ENCODE measurements at regions not wholly inside any gene's neighbourhood (a gene's known extent, or its start where the extent isn't known, plus 50 kb on each side); places are given as distances from the start of the nearest gene placed in this dataset.

DNA sequence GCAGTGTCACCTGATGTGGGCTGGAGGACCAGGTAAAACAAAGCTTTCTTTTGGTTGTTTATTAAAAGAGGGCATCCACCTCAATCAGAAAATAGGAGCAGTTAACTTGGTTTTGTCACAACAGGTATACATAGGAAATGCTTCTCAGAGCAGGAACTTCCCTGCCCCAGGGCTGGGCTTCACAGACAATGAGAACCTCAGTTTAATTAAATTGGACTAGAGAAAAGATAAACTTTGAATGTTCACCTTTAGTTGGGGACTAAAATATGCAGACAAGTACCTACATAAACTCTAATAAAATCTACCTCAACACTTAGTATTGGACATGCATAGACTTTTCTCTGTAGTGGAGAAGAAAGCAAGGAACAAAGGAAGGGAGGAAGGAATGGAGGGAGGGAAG, 392.0 kb downstream of the ENC1 start:
- Histone ChIP-seq H3K4me1 (ENCODE audit: control insufficient read depth, insufficient read depth, low read length) (no peaks in the 10 kb centered on the region), H3K27ac (ENCODE audit: insufficient read depth, low read depth, low read length, poor library complexity, severe bottlenecking) (no peak overlapping the region), H3K36me3 (ENCODE audit: control insufficient read depth, insufficient read depth, low read length) (no peaks in the 10 kb centered on the region), H3K4me3 (ENCODE audit: insufficient read depth, low read depth, low read length) (no peak overlapping the region), H3K27me3 (ENCODE audit: control insufficient read depth, insufficient read depth, low read length, poor library complexity, severe bottlenecking) (no peaks in the 10 kb centered on the region), H3K9me3 (ENCODE audit: control insufficient read depth, low read length) (no peaks in the 10 kb centered on the region)

- Histone ChIP-seq H3K27ac (ENCODE audit: insufficient read depth, low read depth, low read length, poor library complexity, severe bottlenecking) (no peak overlapping the region), H3K27me3 (ENCODE audit: control insufficient read depth, insufficient read depth, low read length, poor library complexity, severe bottlenecking) (no peaks in the 10 kb centered on the region)
- WGBS, 2 experiments, result 92 to 93% methylated on average over 3 of the region's 3 CpGs
Measured at GRCh38 chr5:74244406-74244805, 396.1 kb downstream of the ENC1 start.

DNA sequence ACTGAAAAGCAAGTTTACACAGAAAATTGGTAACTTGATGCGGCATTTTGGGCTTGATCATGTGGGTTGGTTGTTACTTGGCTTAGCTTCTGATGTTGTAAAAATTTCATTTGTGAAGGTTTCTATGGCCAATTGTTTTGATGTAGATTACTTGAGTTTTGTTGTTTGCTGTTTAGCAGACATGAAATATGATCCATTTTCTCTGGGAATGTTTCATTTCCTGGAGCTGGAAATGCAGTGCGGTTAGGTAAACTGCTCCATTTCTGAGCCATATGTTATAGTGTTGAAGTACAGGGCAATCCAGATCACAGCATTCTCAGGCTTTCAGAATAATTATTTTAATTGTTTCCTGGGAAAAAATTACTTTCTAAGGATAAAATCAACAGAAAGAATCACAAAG, 396.9 kb downstream of the ENC1 start:
- Histone ChIP-seq H3K4me1 (ENCODE audit: control insufficient read depth, insufficient read depth, low read length) (no peaks in the 10 kb centered on the region), H3K27ac (ENCODE audit: insufficient read depth, low read depth, low read length, poor library complexity, severe bottlenecking) (no peak overlapping the region), H3K27me3 (ENCODE audit: control insufficient read depth, insufficient read depth, low read length, poor library complexity, severe bottlenecking) (no peaks in the 10 kb centered on the region), H3K4me3 (ENCODE audit: insufficient read depth, low read depth, low read length) (no peak overlapping the region), H3K9me3 (ENCODE audit: control insufficient read depth, low read length) (no peaks in the 10 kb centered on the region), H3K36me3 (ENCODE audit: control insufficient read depth, insufficient read depth, low read length) (no peaks in the 10 kb centered on the region)
- WGBS, 2 experiments, result 97 to 99% methylated on average over 2 of the region's 2 CpGs

More at GRCh38 chr5:74244406-74244805, 396.1 kb downstream of the ENC1 start:
- Histone ChIP-seq H3K4me1 (ENCODE audit: control insufficient read depth, insufficient read depth, low read length) (no peaks in the 10 kb centered on the region), H3K36me3 (ENCODE audit: control insufficient read depth, insufficient read depth, low read length) (no peaks in the 10 kb centered on the region), H3K9me3 (ENCODE audit: control insufficient read depth, low read length) (no peaks in the 10 kb centered on the region), H3K4me3 (ENCODE audit: insufficient read depth, low read depth, low read length) (no peak overlapping the region)

DNA sequence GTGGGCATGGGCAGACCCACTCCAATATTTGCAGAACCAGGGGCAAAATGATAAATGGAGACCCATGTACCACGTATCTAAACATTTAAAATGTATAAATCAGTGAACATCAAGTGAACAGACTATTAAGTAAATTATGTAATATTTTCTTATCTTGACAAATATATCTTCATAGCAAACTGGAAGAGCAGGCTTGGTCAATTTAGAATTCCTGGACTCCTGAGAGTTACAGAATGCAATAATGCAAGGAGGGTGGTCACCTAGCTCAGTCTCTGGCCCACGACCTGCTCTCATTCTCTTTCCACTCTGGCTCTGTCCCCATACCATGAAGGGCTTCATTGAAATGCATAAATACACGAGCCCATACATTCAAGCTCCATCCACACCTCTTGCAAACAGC, 398.0 kb downstream of the ENC1 start:
- Histone ChIP-seq H3K4me3 (ENCODE audit: insufficient read depth, low read depth, low read length) (no peak overlapping the region), H3K27ac (ENCODE audit: insufficient read depth, low read depth, low read length, poor library complexity, severe bottlenecking) (no peak overlapping the region), H3K36me3 (ENCODE audit: control insufficient read depth, insufficient read depth, low read length) (no peaks in the 10 kb centered on the region), H3K27me3 (ENCODE audit: control insufficient read depth, insufficient read depth, low read length, poor library complexity, severe bottlenecking) (no peaks in the 10 kb centered on the region), H3K9me3 (ENCODE audit: control insufficient read depth, low read length) (no peaks in the 10 kb centered on the region), H3K4me1 (ENCODE audit: control insufficient read depth, insufficient read depth, low read length) (no peaks in the 10 kb centered on the region)
- WGBS, 2 experiments, result 83 to 94% methylated on average over 2 to 3 of the region's 3 CpGs

DNA sequence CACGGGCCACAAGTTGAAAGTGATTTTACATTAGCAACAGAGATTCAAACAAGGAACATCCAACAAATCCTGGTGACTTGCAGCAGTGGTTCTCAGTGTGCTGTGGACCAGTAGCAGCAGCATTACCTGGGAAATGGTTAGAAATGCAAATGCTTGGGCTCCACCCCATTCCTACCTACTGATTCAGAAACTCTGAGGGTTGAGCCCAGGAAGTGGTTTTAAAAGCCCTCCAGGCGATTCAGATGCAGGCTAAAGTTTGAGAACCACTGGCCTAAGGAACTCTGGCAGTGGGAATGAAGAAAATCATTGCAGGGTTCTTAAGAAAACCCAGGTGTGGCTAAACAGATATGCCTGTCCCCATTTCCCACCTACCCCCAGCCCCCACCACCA, 398.8 kb downstream of the ENC1 start:
- Histone ChIP-seq H3K4me3 (ENCODE audit: insufficient read depth, low read depth, low read length) (no peak overlapping the region), H3K27me3 (ENCODE audit: control insufficient read depth, insufficient read depth, low read length, poor library complexity, severe bottlenecking) (no peaks in the 10 kb centered on the region), H3K4me1 (ENCODE audit: control insufficient read depth, insufficient read depth, low read length) (no peaks in the 10 kb centered on the region), H3K36me3 (ENCODE audit: control insufficient read depth, insufficient read depth, low read length) (no peaks in the 10 kb centered on the region), H3K27ac (ENCODE audit: insufficient read depth, low read depth, low read length, poor library complexity, severe bottlenecking) (no peak overlapping the region), H3K9me3 (ENCODE audit: control insufficient read depth, low read length) (no peaks in the 10 kb centered on the region)
- WGBS, 2 experiments, result 84 to 92% methylated on average over 2 of the region's 2 CpGs

- H3K27ac ChIP-seq (ENCODE audit: insufficient read depth, low read depth, low read length, poor library complexity, severe bottlenecking), result no peak overlapping the region
- no peak overlapping the region for H3K4me3 ChIP-seq (ENCODE audit: insufficient read depth, low read depth, low read length)
- no peaks in the 10 kb centered on the region for H3K4me1 ChIP-seq (ENCODE audit: control insufficient read depth, insufficient read depth, low read length)
- 81 to 89% methylated on average over 5 of the region's 5 CpGs for WGBS, 2 experiments
- no peaks in the 10 kb centered on the region for H3K27me3 ChIP-seq (ENCODE audit: control insufficient read depth, insufficient read depth, low read length, poor library complexity, severe bottlenecking)
- no peaks in the 10 kb centered on the region for H3K36me3 ChIP-seq (ENCODE audit: control insufficient read depth, insufficient read depth, low read length)
- H3K9me3 ChIP-seq (ENCODE audit: control insufficient read depth, low read length), result no peaks in the 10 kb centered on the region
Measured at GRCh38 chr5:74240783-74241750, 399.5 kb downstream of the ENC1 start.

DNA sequence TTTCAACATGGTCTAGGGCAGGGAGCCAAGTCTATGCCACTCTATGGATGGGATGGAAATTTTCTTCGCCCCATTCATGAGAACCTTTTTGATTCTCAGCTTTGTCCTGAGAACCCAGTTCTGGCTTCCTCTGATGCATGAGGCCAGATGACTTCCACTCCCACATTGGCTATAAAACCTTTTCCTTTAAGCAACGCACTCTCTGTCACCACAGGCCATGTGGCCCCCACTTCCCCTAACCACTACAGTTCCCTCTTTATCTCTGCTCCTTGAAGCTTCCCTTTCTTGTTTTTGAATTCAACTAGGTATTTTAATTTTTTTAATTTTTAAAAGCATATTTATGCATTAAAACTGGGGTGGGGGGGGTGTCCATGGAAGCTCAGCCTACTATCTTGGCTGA, 401.3 kb downstream of the ENC1 start:
- H3K9me3 ChIP-seq (ENCODE audit: control insufficient read depth, low read length), result no peaks in the 10 kb centered on the region
- H3K4me1 ChIP-seq (ENCODE audit: control insufficient read depth, insufficient read depth, low read length), result no peaks in the 10 kb centered on the region
- H3K4me3 ChIP-seq (ENCODE audit: insufficient read depth, low read depth, low read length), result no peak overlapping the region
- 96 to 98% methylated on average over 2 of the region's 2 CpGs for WGBS, 2 experiments
- no peak overlapping the region for H3K27ac ChIP-seq (ENCODE audit: insufficient read depth, low read depth, low read length, poor library complexity, severe bottlenecking)
- no peaks in the 10 kb centered on the region for H3K27me3 ChIP-seq (ENCODE audit: control insufficient read depth, insufficient read depth, low read length, poor library complexity, severe bottlenecking)
- no peaks in the 10 kb centered on the region for H3K36me3 ChIP-seq (ENCODE audit: control insufficient read depth, insufficient read depth, low read length)

- Histone ChIP-seq H3K27me3 (ENCODE audit: control insufficient read depth, insufficient read depth, low read length, poor library complexity, severe bottlenecking) (no peaks in the 10 kb centered on the region), H3K36me3 (ENCODE audit: control insufficient read depth, insufficient read depth, low read length) (no peaks in the 10 kb centered on the region), H3K27ac (ENCODE audit: insufficient read depth, low read depth, low read length, poor library complexity, severe bottlenecking) (no peak overlapping the region), H3K9me3 (ENCODE audit: control insufficient read depth, low read length) (no peaks in the 10 kb centered on the region), H3K4me3 (ENCODE audit: insufficient read depth, low read depth, low read length) (no peak overlapping the region), H3K4me1 (ENCODE audit: control insufficient read depth, insufficient read depth, low read length) (no peaks in the 10 kb centered on the region)
- 88 to 90% methylated on average over 3 of the region's 3 CpGs for WGBS, 2 experiments
Measured at GRCh38 chr5:74237571-74238145, 402.9 kb downstream of the ENC1 start.

GRCh38 chr5:74235552-74235951, 405.0 kb downstream of the ENC1 start:
- H3K36me3 ChIP-seq (ENCODE audit: control insufficient read depth, insufficient read depth, low read length), result no peaks in the 10 kb centered on the region
- no peaks in the 10 kb centered on the region for H3K9me3 ChIP-seq (ENCODE audit: control insufficient read depth, low read length)
- no peaks in the 10 kb centered on the region for H3K27me3 ChIP-seq (ENCODE audit: control insufficient read depth, insufficient read depth, low read length, poor library complexity, severe bottlenecking)
- H3K4me1 ChIP-seq (ENCODE audit: control insufficient read depth, insufficient read depth, low read length), result no peaks in the 10 kb centered on the region
- no peak overlapping the region for H3K4me3 ChIP-seq (ENCODE audit: insufficient read depth, low read depth, low read length)
- no peak overlapping the region for H3K27ac ChIP-seq (ENCODE audit: insufficient read depth, low read depth, low read length, poor library complexity, severe bottlenecking)

DNA sequence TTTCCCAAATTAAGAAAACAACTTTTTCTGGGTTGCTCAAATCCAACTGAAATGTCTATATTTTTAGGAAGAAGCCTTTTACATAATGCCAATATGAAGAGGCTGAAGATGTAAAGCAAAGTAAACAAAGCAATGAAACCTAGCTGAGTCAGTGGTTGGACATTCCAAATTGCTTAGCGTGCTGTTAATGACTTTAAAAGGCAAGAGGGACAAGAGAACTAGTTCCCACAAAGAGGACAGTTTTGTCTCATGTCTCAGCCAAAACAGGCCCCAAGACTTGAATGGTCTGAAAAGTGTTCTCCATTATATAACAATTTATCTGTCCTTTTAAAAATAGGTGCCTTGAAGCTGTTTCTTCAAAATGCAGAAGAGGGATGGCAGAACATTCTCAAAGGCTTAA, 407.0 kb downstream of the ENC1 start:
- WGBS, 2 experiments, result 91 to 94% methylated on average over 1 of the region's 1 CpG
- no peak overlapping the region for H3K4me3 ChIP-seq (ENCODE audit: insufficient read depth, low read depth, low read length)

More for the DNA sequence above, 407.0 kb downstream of the ENC1 start:
- Histone ChIP-seq H3K36me3 (ENCODE audit: control insufficient read depth, insufficient read depth, low read length) (no peaks in the 10 kb centered on the region), H3K4me1 (ENCODE audit: control insufficient read depth, insufficient read depth, low read length) (no peaks in the 10 kb centered on the region), H3K27ac (ENCODE audit: insufficient read depth, low read depth, low read length, poor library complexity, severe bottlenecking) (no peak overlapping the region), H3K27me3 (ENCODE audit: control insufficient read depth, insufficient read depth, low read length, poor library complexity, severe bottlenecking) (no peaks in the 10 kb centered on the region), H3K9me3 (ENCODE audit: control insufficient read depth, low read length) (no peaks in the 10 kb centered on the region)

Measured in ectodermal cell (in vitro differentiated cells).